Osteoblast (primary cell): ENCODE measurements at regions not wholly inside any gene's neighbourhood (a gene's known extent, or its start where the extent isn't known, plus 50 kb on each side); places are given as distances from the start of the nearest gene placed in this dataset.

Experiments
- DNase-seq: peaks from one replicate; pipeline ENCODE4 v3.0.0; 2011; ENCODE audit warnings: low spot score, mixed read lengths; ENCODE audit not compliant: insufficient read length; ENCODE audit errors: missing footprints
- H2AFZ ChIP-seq: 2 replicates; pipeline ENCODE4 v1.6.0; 2011; ENCODE audit warnings: mild to moderate bottlenecking, low read length
- H3K27ac ChIP-seq: 2 replicates; pipeline ENCODE4 v1.5.1; 2011; ENCODE audit warnings: mild to moderate bottlenecking, low read depth, low read length, moderate library complexity
- H3K27me3 ChIP-seq: 2 replicates; pipeline ENCODE4 v1.6.0; 2012; ENCODE audit warnings: mild to moderate bottlenecking, control low read depth, inconsistent platforms, low read length, moderate library complexity; ENCODE audit not compliant: insufficient read depth
- H3K36me3 ChIP-seq: 2 replicates; pipeline ENCODE4 v1.5.1; 2011; ENCODE audit warnings: mild to moderate bottlenecking, low read length, control low read depth, moderate library complexity; ENCODE audit not compliant: insufficient read depth
- H3K4me1 ChIP-seq: 2 replicates; pipeline ENCODE4 v1.5.1; 2011; ENCODE audit warnings: mild to moderate bottlenecking, low read length, control low read depth, moderate library complexity; ENCODE audit not compliant: insufficient read depth
- H3K4me2 ChIP-seq: 2 replicates; pipeline ENCODE4 v1.6.0; 2011; ENCODE audit warnings: mild to moderate bottlenecking, low read length; ENCODE audit not compliant: insufficient read depth
- H3K4me3 ChIP-seq: fragments of 200-600 bp; sonication (generic); 3 replicates; pipeline ENCODE4 v1.5.1; 2012; ENCODE audit warnings: mild to moderate bottlenecking, low read length, inconsistent platforms; ENCODE audit not compliant: insufficient read depth
- H3K79me2 ChIP-seq: 2 replicates; pipeline ENCODE4 v1.6.0; 2012; ENCODE audit warnings: mild to moderate bottlenecking, low read length, control low read depth, inconsistent platforms; ENCODE audit not compliant: insufficient read depth
- H3K9me3 ChIP-seq: 2 replicates; pipeline ENCODE4 v1.5.1; 2011; ENCODE audit warnings: low read depth, low read length, control low read depth
- H4K20me1 ChIP-seq: 2 replicates; pipeline ENCODE4 v1.6.0; 2012; ENCODE audit warnings: mild to moderate bottlenecking, low read length, control low read depth; ENCODE audit not compliant: insufficient read depth
- CTCF ChIP-seq: IDR thresholded peaks from 2 replicates; pipeline ENCODE4 v1.5.1; 2011; ENCODE audit warnings: mild to moderate bottlenecking, low read depth, low read length, moderate library complexity; ENCODE audit errors: extremely low read depth

- DNase-seq: no peak
Measured at GRCh38 chr4:20616313-20616712, 83.9 kb upstream of the PACRGL start.

DNA sequence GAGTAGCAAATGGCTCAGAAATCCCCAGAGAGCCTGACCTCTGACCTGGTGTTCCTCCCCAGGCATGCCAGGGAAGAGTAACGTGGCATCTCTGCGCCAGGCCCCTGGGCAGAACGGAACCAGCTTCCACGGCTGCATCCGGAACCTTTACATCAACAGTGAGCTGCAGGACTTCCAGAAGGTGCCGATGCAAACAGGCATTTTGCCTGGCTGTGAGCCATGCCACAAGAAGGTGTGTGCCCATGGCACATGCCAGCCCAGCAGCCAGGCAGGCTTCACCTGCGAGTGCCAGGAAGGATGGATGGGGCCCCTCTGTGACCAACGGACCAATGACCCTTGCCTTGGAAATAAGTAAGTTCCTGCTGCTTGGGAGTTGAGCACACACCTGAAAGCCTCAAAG, 83.4 kb upstream of the PACRGL start:
- Histone ChIP-seq H3K27me3 (no peaks in the 10 kb centered on the region), H3K4me1 (peaks cover 12% of the 10 kb centered on the region)

More at GRCh38 chr4:20616313-20616712, 83.9 kb upstream of the PACRGL start:
- Histone ChIP-seq H3K36me3 (peaks cover 12% of the 10 kb centered on the region), H3K4me3 (no peak overlapping the region), H4K20me1 (no peaks in the 10 kb centered on the region), H3K79me2 (no peaks in the 10 kb centered on the region), H3K27me3 (no peaks in the 10 kb centered on the region), H3K27ac (no peak overlapping the region), H3K4me1 (peaks cover 12% of the 10 kb centered on the region), H3K4me2 (no peak overlapping the region), H2AFZ (no peak overlapping the region), H3K9me3 (no peaks in the 10 kb centered on the region)
- no peak for TF ChIP-seq CTCF

GRCh38 chr4:20617678-20618396, 82.4 kb upstream of the PACRGL start:
- Histone ChIP-seq H3K27ac (no peak overlapping the region), H3K4me1 (peaks cover 12% of the 10 kb centered on the region), H2AFZ (no peak overlapping the region), H3K36me3 (peaks cover 11% of the 10 kb centered on the region), H3K27me3 (no peaks in the 10 kb centered on the region), H3K4me2 (no peak overlapping the region), H3K4me3 (no peak overlapping the region), H3K9me3 (no peaks in the 10 kb centered on the region), H3K79me2 (no peaks in the 10 kb centered on the region), H4K20me1 (no peaks in the 10 kb centered on the region)
- no peak for TF ChIP-seq CTCF
- DNase-seq: no peak

More for the DNA sequence above, 83.4 kb upstream of the PACRGL start:
- no peak overlapping the region for H2AFZ ChIP-seq
- H4K20me1 ChIP-seq: no peaks in the 10 kb centered on the region
- peaks cover 11% of the 10 kb centered on the region for H3K36me3 ChIP-seq
- H3K4me2 ChIP-seq: no peak overlapping the region
- no peak overlapping the region for H3K27ac ChIP-seq
- TF ChIP-seq CTCF: no peak
- no peaks in the 10 kb centered on the region for H3K79me2 ChIP-seq
- H3K9me3 ChIP-seq: no peaks in the 10 kb centered on the region
- no peak overlapping the region for H3K4me3 ChIP-seq
- no peak for DNase-seq

DNA sequence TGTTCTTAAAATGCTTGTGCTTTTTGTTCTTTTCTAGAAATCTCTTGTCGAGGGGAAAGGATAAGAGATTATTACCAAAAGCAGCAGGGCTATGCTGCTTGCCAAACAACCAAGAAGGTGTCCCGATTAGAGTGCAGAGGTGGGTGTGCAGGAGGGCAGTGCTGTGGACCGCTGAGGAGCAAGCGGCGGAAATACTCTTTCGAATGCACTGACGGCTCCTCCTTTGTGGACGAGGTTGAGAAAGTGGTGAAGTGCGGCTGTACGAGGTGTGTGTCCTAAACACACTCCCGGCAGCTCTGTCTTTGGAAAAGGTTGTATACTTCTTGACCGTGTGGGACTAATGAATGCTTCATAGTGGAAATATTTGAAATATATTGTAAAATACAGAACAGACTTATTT, 81.5 kb upstream of the PACRGL start:
- Histone ChIP-seq H3K4me1 (peaks cover 12% of the 10 kb centered on the region), H3K9me3 (no peaks in the 10 kb centered on the region), H4K20me1 (no peaks in the 10 kb centered on the region), H3K4me3 (no peak overlapping the region), H3K27ac (no peak overlapping the region), H3K27me3 (no peaks in the 10 kb centered on the region), H3K79me2 (no peaks in the 10 kb centered on the region), H3K4me2 (no peak overlapping the region), H3K36me3 (peaks cover 11% of the 10 kb centered on the region), H2AFZ (no peak overlapping the region)
- no peak for TF ChIP-seq CTCF
- no peak for DNase-seq
